IPS-15b (cell line): ENCODE measurements at regions not wholly inside any gene's neighbourhood (a gene's known extent, or its start where the extent isn't known, plus 50 kb on each side); places are given as distances from the start of the nearest gene placed in this dataset.

Experiments used
- H3K27me3 ChIP-seq: one replicate; pipeline ENCODE4 v1.6.1; 2013; ENCODE audit warnings: low read length; ENCODE audit not compliant: control insufficient read depth, insufficient read depth
- H3K36me3 ChIP-seq: one replicate; pipeline ENCODE4 v1.6.1; 2013; ENCODE audit warnings: low read length; ENCODE audit not compliant: control insufficient read depth, insufficient read depth
- H3K4me1 ChIP-seq: one replicate; pipeline ENCODE4 v1.6.1; 2013; ENCODE audit warnings: mild to moderate bottlenecking, low read length; ENCODE audit not compliant: control insufficient read depth, insufficient read depth
- H3K4me3 ChIP-seq: one replicate; pipeline ENCODE4 v1.5.1; 2013; ENCODE audit warnings: low read depth, low read length
- H3K9ac ChIP-seq: one replicate; pipeline ENCODE4 v1.6.1; 2013; ENCODE audit warnings: low read depth, mild to moderate bottlenecking, low read length
- H3K9me3 ChIP-seq: one replicate; pipeline ENCODE4 v1.6.1; 2013; ENCODE audit warnings: mild to moderate bottlenecking, low read length; ENCODE audit not compliant: control insufficient read depth, insufficient read depth

- H3K9me3 ChIP-seq, result no peaks in the 10 kb centered on the region
- no peaks in the 10 kb centered on the region for H3K27me3 ChIP-seq
- H3K4me3 ChIP-seq, result no peak overlapping the region
- H3K36me3 ChIP-seq, result no peaks in the 10 kb centered on the region
- no peaks in the 10 kb centered on the region for H3K4me1 ChIP-seq
- no peak overlapping the region for H3K9ac ChIP-seq
Observed at GRCh38 chr18:10009321-10010144, 95.7 kb downstream of the VAPA start.

- no peak overlapping the region for H3K9ac ChIP-seq
- no peaks in the 10 kb centered on the region for H3K27me3 ChIP-seq
- H3K4me1 ChIP-seq, result no peaks in the 10 kb centered on the region
- no peaks in the 10 kb centered on the region for H3K9me3 ChIP-seq
- no peak overlapping the region for H3K4me3 ChIP-seq
- H3K36me3 ChIP-seq, result no peaks in the 10 kb centered on the region
Observed at GRCh38 chr18:10010611-10011015, 96.8 kb downstream of the VAPA start.

- no peaks in the 10 kb centered on the region for H3K4me1 ChIP-seq
- no peak overlapping the region for H3K4me3 ChIP-seq
- no peaks in the 10 kb centered on the region for H3K27me3 ChIP-seq
- H3K9ac ChIP-seq, result no peak overlapping the region
- no peaks in the 10 kb centered on the region for H3K36me3 ChIP-seq
- H3K9me3 ChIP-seq, result no peaks in the 10 kb centered on the region
Observed at GRCh38 chr18:10011061-10011460, 97.2 kb downstream of the VAPA start.

GRCh38 chr18:10011751-10012150 is 97.9 kb downstream of the VAPA start:
- H3K4me3 ChIP-seq, result no peak overlapping the region
- no peaks in the 10 kb centered on the region for H3K36me3 ChIP-seq
- H3K9me3 ChIP-seq, result no peaks in the 10 kb centered on the region
- no peaks in the 10 kb centered on the region for H3K4me1 ChIP-seq
- H3K9ac ChIP-seq, result no peak overlapping the region
- H3K27me3 ChIP-seq, result no peaks in the 10 kb centered on the region

GRCh38 chr18:10012526-10012925 is 98.7 kb downstream of the VAPA start:
- H3K27me3 ChIP-seq, result no peaks in the 10 kb centered on the region
- H3K9ac ChIP-seq, result no peak overlapping the region
- no peaks in the 10 kb centered on the region for H3K4me1 ChIP-seq

GRCh38 chr18:10013621-10014543 is 100.1 kb downstream of the VAPA start:
- H3K27me3 ChIP-seq, result no peaks in the 10 kb centered on the region
- H3K9ac ChIP-seq, result no peak overlapping the region
- no peak overlapping the region for H3K4me3 ChIP-seq
- H3K4me1 ChIP-seq, result no peaks in the 10 kb centered on the region
- no peaks in the 10 kb centered on the region for H3K36me3 ChIP-seq
- no peaks in the 10 kb centered on the region for H3K9me3 ChIP-seq

More at GRCh38 chr18:10012526-10012925, 98.7 kb downstream of the VAPA start:
- Histone ChIP-seq H3K9me3 (no peaks in the 10 kb centered on the region), H3K36me3 (no peaks in the 10 kb centered on the region), H3K4me3 (no peak overlapping the region)

- H3K9ac ChIP-seq, result no peak overlapping the region
- H3K27me3 ChIP-seq, result no peaks in the 10 kb centered on the region
- H3K4me3 ChIP-seq, result no peak overlapping the region
- no peaks in the 10 kb centered on the region for H3K9me3 ChIP-seq
- H3K4me1 ChIP-seq, result no peaks in the 10 kb centered on the region
- H3K36me3 ChIP-seq, result no peaks in the 10 kb centered on the region
Observed at GRCh38 chr18:10015288-10015701, 101.5 kb downstream of the VAPA start.

- Histone ChIP-seq H3K4me3 (no peak overlapping the region), H3K9ac (no peak overlapping the region), H3K4me1 (no peaks in the 10 kb centered on the region)
Observed at GRCh38 chr18:10015941-10016819, 102.4 kb downstream of the VAPA start.

GRCh38 chr18:10017043-10017442 is 103.2 kb downstream of the VAPA start:
- Histone ChIP-seq H3K4me3 (no peak overlapping the region), H3K9me3 (no peaks in the 10 kb centered on the region), H3K36me3 (no peaks in the 10 kb centered on the region), H3K9ac (no peak overlapping the region), H3K27me3 (no peaks in the 10 kb centered on the region), H3K4me1 (no peaks in the 10 kb centered on the region)

More at GRCh38 chr18:10015941-10016819, 102.4 kb downstream of the VAPA start:
- no peaks in the 10 kb centered on the region for H3K36me3 ChIP-seq
- H3K27me3 ChIP-seq, result no peaks in the 10 kb centered on the region
- no peaks in the 10 kb centered on the region for H3K9me3 ChIP-seq

- H3K4me1 ChIP-seq, result no peaks in the 10 kb centered on the region
- H3K36me3 ChIP-seq, result no peaks in the 10 kb centered on the region
- no peak overlapping the region for H3K4me3 ChIP-seq
- no peaks in the 10 kb centered on the region for H3K9me3 ChIP-seq
- no peak overlapping the region for H3K9ac ChIP-seq
- no peaks in the 10 kb centered on the region for H3K27me3 ChIP-seq
Observed at GRCh38 chr18:10018289-10018688, 104.5 kb downstream of the VAPA start.

- no peak overlapping the region for H3K4me3 ChIP-seq
- no peaks in the 10 kb centered on the region for H3K4me1 ChIP-seq
- no peak overlapping the region for H3K9ac ChIP-seq
- no peaks in the 10 kb centered on the region for H3K27me3 ChIP-seq
- no peaks in the 10 kb centered on the region for H3K36me3 ChIP-seq
- H3K9me3 ChIP-seq, result no peaks in the 10 kb centered on the region
Observed at GRCh38 chr18:10020171-10020570, 106.4 kb downstream of the VAPA start.
